ENCODE measurements at regions not wholly inside any gene's neighbourhood (a gene's known extent, or its start where the extent isn't known, plus 50 kb on each side); places are given as distances from the start of the nearest gene placed in this dataset.

DNA sequence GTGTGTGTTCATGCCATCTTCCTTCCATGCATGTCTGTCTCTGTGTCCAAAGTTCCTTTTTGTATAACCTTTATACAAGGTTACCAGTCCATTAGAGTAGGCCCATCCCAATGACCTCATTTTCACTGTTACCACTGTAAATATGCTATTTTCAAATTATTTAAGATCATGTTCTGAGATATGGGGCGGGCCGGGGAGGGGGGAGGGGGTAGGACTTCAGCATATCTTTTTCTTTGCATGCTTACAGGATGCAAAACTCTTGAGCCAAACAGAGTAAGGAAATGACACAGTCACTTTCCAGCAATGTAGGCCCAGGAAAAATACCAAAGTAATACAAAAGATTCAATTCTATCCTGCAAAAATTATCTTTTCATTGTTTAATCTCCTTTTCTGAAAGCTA is 124.1 kb upstream of the HNRNPA3 start:
- Histone ChIP-seq H3K27ac (ENCODE audit: low read length) (no peak overlapping the region), H3K4me1 (ENCODE audit: control insufficient read depth, insufficient read depth, low read length) (no peaks in the 10 kb centered on the region), H3K36me3 (ENCODE audit: control insufficient read depth, insufficient read depth, low read length) (no peaks in the 10 kb centered on the region), H3K4me3 (ENCODE audit: low read length) (no peak overlapping the region), H3K9me3 (ENCODE audit: control insufficient read depth, insufficient read depth, low read length) (no peaks in the 10 kb centered on the region), H3K27me3 (ENCODE audit: control insufficient read depth, insufficient read depth, low read length) (no peaks in the 10 kb centered on the region)
- peaks cover 17 to 30% of the 10 kb centered on the region in 2 donors for H3K27me3 Mint-ChIP-seq (ENCODE audit: low read depth in 2 of 2)
- no peak overlapping the region for H3K4me3 Mint-ChIP-seq
- H3K4me1 Mint-ChIP-seq = no peaks in the 10 kb centered on the region
- DNase-seq = no peak
- ATAC-seq = no peak
- no peaks in the 10 kb centered on the region for H3K36me3 Mint-ChIP-seq
- H3K27ac Mint-ChIP-seq = no peak overlapping the region
- TF ChIP-seq, protein P1, sequence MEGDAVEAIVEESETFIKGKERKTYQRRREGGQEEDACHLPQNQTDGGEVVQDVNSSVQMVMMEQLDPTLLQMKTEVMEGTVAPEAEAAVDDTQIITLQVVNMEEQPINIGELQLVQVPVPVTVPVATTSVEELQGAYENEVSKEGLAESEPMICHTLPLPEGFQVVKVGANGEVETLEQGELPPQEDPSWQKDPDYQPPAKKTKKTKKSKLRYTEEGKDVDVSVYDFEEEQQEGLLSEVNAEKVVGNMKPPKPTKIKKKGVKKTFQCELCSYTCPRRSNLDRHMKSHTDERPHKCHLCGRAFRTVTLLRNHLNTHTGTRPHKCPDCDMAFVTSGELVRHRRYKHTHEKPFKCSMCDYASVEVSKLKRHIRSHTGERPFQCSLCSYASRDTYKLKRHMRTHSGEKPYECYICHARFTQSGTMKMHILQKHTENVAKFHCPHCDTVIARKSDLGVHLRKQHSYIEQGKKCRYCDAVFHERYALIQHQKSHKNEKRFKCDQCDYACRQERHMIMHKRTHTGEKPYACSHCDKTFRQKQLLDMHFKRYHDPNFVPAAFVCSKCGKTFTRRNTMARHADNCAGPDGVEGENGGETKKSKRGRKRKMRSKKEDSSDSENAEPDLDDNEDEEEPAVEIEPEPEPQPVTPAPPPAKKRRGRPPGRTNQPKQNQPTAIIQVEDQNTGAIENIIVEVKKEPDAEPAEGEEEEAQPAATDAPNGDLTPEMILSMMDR (IDR thresholded peaks at IDR 0.05) = no peak
- no CpG with 5 or more reads among the region's 2 CpGs for WGBS (ENCODE audit: insufficient coverage)
- H3K9me3 Mint-ChIP-seq = no peaks in the 10 kb centered on the region
- intact Hi-C loops (cut with micrococcal nuclease) = no loop called here

DNA sequence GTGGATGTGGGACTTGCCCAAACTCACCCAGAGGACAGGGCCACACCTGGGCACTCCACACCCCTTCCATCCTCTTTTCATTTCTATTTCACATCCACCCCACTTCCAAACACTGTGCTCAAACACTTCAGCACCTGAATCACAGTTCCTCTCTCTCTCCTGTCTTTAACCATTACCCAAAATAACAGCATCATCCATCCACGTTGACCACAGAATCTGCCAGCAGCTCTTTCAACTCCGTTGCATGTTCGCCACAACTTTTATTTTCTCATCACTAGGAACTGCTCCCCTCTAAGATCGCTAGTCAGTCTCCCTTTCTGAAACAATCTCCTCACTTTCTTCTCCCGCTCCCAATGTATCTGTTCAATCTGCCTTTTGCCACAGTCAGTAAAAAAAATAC is 121.6 kb upstream of the HNRNPA3 start:
- Mint-ChIP-seq H3K9me3 (no peaks in the 10 kb centered on the region), H3K4me1 (no peaks in the 10 kb centered on the region), H3K27me3 (ENCODE audit: low read depth in 2 of 2) (peaks cover 20 to 50% of the 10 kb centered on the region in 2 donors), H3K27ac (no peak overlapping the region), H3K36me3 (no peaks in the 10 kb centered on the region), H3K4me3 (no peak overlapping the region)
- H3K27ac ChIP-seq (ENCODE audit: low read length) = no peak overlapping the region
- ATAC-seq (no peak), DNase-seq (no peak)
- no peaks in the 10 kb centered on the region for H3K27me3 ChIP-seq (ENCODE audit: control insufficient read depth, insufficient read depth, low read length)
- no peak overlapping the region for H3K4me3 ChIP-seq (ENCODE audit: low read length)
- no peaks in the 10 kb centered on the region for H3K9me3 ChIP-seq (ENCODE audit: control insufficient read depth, insufficient read depth, low read length)
- intact Hi-C loops (cut with micrococcal nuclease) = no loop called here
- TF ChIP-seq, protein P1 (IDR thresholded peaks at IDR 0.05) = no peak
- no peaks in the 10 kb centered on the region for H3K36me3 ChIP-seq (ENCODE audit: control insufficient read depth, insufficient read depth, low read length)
- no peaks in the 10 kb centered on the region for H3K4me1 ChIP-seq (ENCODE audit: control insufficient read depth, insufficient read depth, low read length)
- 31% methylated on average over 5 of the region's 5 CpGs for WGBS (ENCODE audit: insufficient coverage)

DNA sequence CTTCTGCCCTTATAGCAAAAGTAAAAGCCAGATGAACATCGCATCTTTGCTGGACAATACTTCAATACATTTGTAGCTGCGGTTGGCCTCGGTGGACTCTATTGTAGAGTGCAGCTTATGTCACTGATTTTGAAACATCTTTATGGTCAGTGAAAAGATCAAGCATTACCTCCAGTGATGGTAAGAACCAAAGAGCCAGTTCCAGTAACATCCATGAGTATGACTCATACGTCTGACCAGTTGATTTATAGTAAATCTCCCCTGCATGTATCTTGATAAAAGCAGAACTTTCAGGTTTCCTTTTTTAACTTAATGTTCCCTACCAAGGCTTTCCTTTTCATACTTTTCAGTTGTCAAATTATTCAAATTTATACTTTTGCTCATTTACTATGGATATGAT is 119.2 kb upstream of the HNRNPA3 start:
- H3K4me1 ChIP-seq (ENCODE audit: control insufficient read depth, insufficient read depth, low read length) = no peaks in the 10 kb centered on the region
- H3K4me3 ChIP-seq (ENCODE audit: low read length) = no peak overlapping the region
- Mint-ChIP-seq H3K4me1 (no peaks in the 10 kb centered on the region), H3K27ac (no peak overlapping the region), H3K9me3 (no peaks in the 10 kb centered on the region), H3K36me3 (no peaks in the 10 kb centered on the region), H3K27me3 (ENCODE audit: low read depth in 2 of 2) (peaks cover 17 to 45% of the 10 kb centered on the region in 2 donors), H3K4me3 (no peak overlapping the region)
- WGBS (ENCODE audit: insufficient coverage) = 92% methylated on average over 4 of the region's 4 CpGs
- ATAC-seq = no peak
- H3K9me3 ChIP-seq (ENCODE audit: control insufficient read depth, insufficient read depth, low read length) = no peaks in the 10 kb centered on the region
- intact Hi-C loops (cut with micrococcal nuclease) = no loop called here
- no peaks in the 10 kb centered on the region for H3K36me3 ChIP-seq (ENCODE audit: control insufficient read depth, insufficient read depth, low read length)
- TF ChIP-seq, protein P1 (IDR thresholded peaks at IDR 0.05) = no peak
- DNase-seq = no peak
- H3K27ac ChIP-seq (ENCODE audit: low read length) = no peak overlapping the region
- no peaks in the 10 kb centered on the region for H3K27me3 ChIP-seq (ENCODE audit: control insufficient read depth, insufficient read depth, low read length)

DNA sequence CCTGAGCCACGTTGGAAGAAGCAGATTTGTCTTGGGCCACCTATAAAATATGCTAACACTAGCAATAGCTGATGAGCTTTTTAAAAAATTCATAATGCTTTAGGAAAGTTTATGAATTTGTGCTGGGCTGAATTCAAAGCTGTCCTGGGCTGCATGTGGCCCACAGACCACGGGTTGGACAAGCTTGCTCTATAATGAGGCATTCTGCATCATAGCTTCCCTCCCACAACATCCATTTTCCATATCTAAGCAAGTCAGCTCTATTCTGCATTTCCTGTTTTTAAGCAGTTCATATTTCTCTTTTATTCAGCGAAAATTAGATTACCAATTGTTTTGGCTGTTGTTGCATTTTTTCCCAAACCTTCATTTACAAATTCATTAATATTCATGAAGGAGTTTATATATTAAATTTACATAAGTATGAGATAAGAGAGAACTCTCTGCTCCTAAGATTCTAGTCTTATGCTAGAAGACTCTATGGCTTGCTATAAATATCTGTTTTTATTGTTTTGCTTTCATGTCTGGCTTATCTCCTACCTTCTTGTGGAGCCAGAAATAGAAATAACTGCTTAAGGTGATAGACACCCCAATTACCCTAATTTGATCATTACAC is 114.5 kb upstream of the HNRNPA3 start:
- Histone ChIP-seq H3K36me3 (ENCODE audit: control insufficient read depth, insufficient read depth, low read length) (no peaks in the 10 kb centered on the region), H3K9me3 (ENCODE audit: control insufficient read depth, insufficient read depth, low read length) (no peaks in the 10 kb centered on the region), H3K4me1 (ENCODE audit: control insufficient read depth, insufficient read depth, low read length) (no peaks in the 10 kb centered on the region), H3K4me3 (ENCODE audit: low read length) (no peak overlapping the region), H3K27me3 (ENCODE audit: control insufficient read depth, insufficient read depth, low read length) (no peaks in the 10 kb centered on the region), H3K27ac (ENCODE audit: low read length) (no peak overlapping the region)
- ATAC-seq (no peak), DNase-seq (no peak)
- H3K36me3 Mint-ChIP-seq = no peaks in the 10 kb centered on the region
- TF ChIP-seq, protein P1 (IDR thresholded peaks at IDR 0.05) = no peak
- no peak overlapping the region for H3K4me3 Mint-ChIP-seq
- no peaks in the 10 kb centered on the region for H3K9me3 Mint-ChIP-seq
- WGBS (ENCODE audit: insufficient coverage) = 24% methylated on average over 3 of the region's 3 CpGs
- no peak overlapping the region for H3K27ac Mint-ChIP-seq
- no peaks in the 10 kb centered on the region for H3K4me1 Mint-ChIP-seq
- H3K27me3 Mint-ChIP-seq (ENCODE audit: low read depth in 2 of 2) = peaks cover 7 to 24% of the 10 kb centered on the region in 2 donors
- intact Hi-C loops (cut with micrococcal nuclease) = no loop called here

Measured in natural killer cell (primary cell).